ENCODE measurements at regions not wholly inside any gene's neighbourhood (a gene's known extent, or its start where the extent isn't known, plus 50 kb on each side); places are given as distances from the start of the nearest gene placed in this dataset.

GRCh38 chrX:40521868-40522450 lies 58.8 kb upstream of the ATP6AP2 start:
- no peak overlapping the region for H3K4me3 Mint-ChIP-seq
- DNase-seq: no peak
- H3K27me3 Mint-ChIP-seq (ENCODE audit: low read depth, poor library complexity): peaks cover 9% of the 10 kb centered on the region
- H3K9me3 Mint-ChIP-seq: peaks cover 50% of the 10 kb centered on the region
- H3K4me1 Mint-ChIP-seq: peaks cover 25% of the 10 kb centered on the region
- TF ChIP-seq CTCF (IDR thresholded peaks at IDR 0.05): no peak
- no peaks in the 10 kb centered on the region for H3K36me3 Mint-ChIP-seq (ENCODE audit: low read depth)
- no peak overlapping the region for H3K27ac Mint-ChIP-seq

- Mint-ChIP-seq H3K27ac (no peak overlapping the region), H3K27me3 (ENCODE audit: low read depth, poor library complexity) (peaks cover 15% of the 10 kb centered on the region), H3K9me3 (peaks cover 42% of the 10 kb centered on the region), H3K36me3 (ENCODE audit: low read depth) (no peaks in the 10 kb centered on the region), H3K4me3 (no peak overlapping the region), H3K4me1 (peaks cover 17% of the 10 kb centered on the region)
- no peak for DNase-seq
- no peak for TF ChIP-seq CTCF (IDR thresholded peaks at IDR 0.05)
Observed at GRCh38 chrX:40514376-40514775, 66.4 kb upstream of the ATP6AP2 start.

- H3K36me3 Mint-ChIP-seq (ENCODE audit: low read depth): no peaks in the 10 kb centered on the region
- TF ChIP-seq CTCF (IDR thresholded peaks at IDR 0.05): no peak
- no peak for DNase-seq
- H3K27me3 Mint-ChIP-seq (ENCODE audit: low read depth, poor library complexity): peaks cover 15% of the 10 kb centered on the region
- H3K27ac Mint-ChIP-seq: no peak overlapping the region
- peaks cover 48% of the 10 kb centered on the region for H3K9me3 Mint-ChIP-seq
- peaks cover 22% of the 10 kb centered on the region for H3K4me1 Mint-ChIP-seq
- H3K4me3 Mint-ChIP-seq: no peak overlapping the region
Observed at GRCh38 chrX:40513835-40514234, 66.9 kb upstream of the ATP6AP2 start.

GRCh38 chrX:40513012-40513411 lies 67.8 kb upstream of the ATP6AP2 start:
- Mint-ChIP-seq H3K9me3 (peaks cover 47% of the 10 kb centered on the region), H3K4me3 (no peak overlapping the region), H3K27me3 (ENCODE audit: low read depth, poor library complexity) (peaks cover 15% of the 10 kb centered on the region), H3K36me3 (ENCODE audit: low read depth) (no peaks in the 10 kb centered on the region), H3K4me1 (peaks cover 21% of the 10 kb centered on the region), H3K27ac (no peak overlapping the region)
- TF ChIP-seq CTCF (IDR thresholded peaks at IDR 0.05): no peak
- no peak for DNase-seq

- peaks cover 45% of the 10 kb centered on the region for H3K9me3 Mint-ChIP-seq
- peaks cover 26% of the 10 kb centered on the region for H3K4me1 Mint-ChIP-seq
- H3K27me3 Mint-ChIP-seq (ENCODE audit: low read depth, poor library complexity): peaks cover 15% of the 10 kb centered on the region
- no peak overlapping the region for H3K27ac Mint-ChIP-seq
- no peak overlapping the region for H3K4me3 Mint-ChIP-seq
- H3K36me3 Mint-ChIP-seq (ENCODE audit: low read depth): no peaks in the 10 kb centered on the region
- no peak for TF ChIP-seq CTCF (IDR thresholded peaks at IDR 0.05)
- no peak for DNase-seq
Observed at GRCh38 chrX:40511258-40511657, 69.5 kb upstream of the ATP6AP2 start.

GRCh38 chrX:40508560-40508959 lies 72.2 kb upstream of the ATP6AP2 start:
- no peaks in the 10 kb centered on the region for H3K36me3 Mint-ChIP-seq (ENCODE audit: low read depth)
- peak overlapping the region; percentile 54 for H3K27ac Mint-ChIP-seq
- peaks cover 40% of the 10 kb centered on the region for H3K9me3 Mint-ChIP-seq
- peaks cover 19% of the 10 kb centered on the region for H3K27me3 Mint-ChIP-seq (ENCODE audit: low read depth, poor library complexity)
- H3K4me3 Mint-ChIP-seq: no peak overlapping the region
- TF ChIP-seq CTCF (IDR thresholded peaks at IDR 0.05): no peak
- peaks cover 26% of the 10 kb centered on the region for H3K4me1 Mint-ChIP-seq
- DNase-seq: no peak

Measured in nephron progenitor cell (in vitro differentiated cells).